Peyer's patch (tissue), 4 donors: ENCODE measurements at regions not wholly inside any gene's neighbourhood (a gene's known extent, or its start where the extent isn't known, plus 50 kb on each side); places are given as distances from the start of the nearest gene placed in this dataset.

ENCODE experiments used
- POLR2A ChIP-seq, 2 donors: fragments of 450-650 bp; IDR thresholded peaks; one replicate each; pipeline ENCODE4 v1.5.1; 2017; ENCODE audit warnings: antibody characterized with exemption in 2 of 2, mild to moderate bottlenecking in 2 of 2, moderate library complexity in 2 of 2
- TF ChIP-seq, protein P1 (sequence below), 6 experiments: fragments of 450-650 bp in 4 of 6; fragments of 200-600 bp in 2 of 6; sonication (generic) in 1 of 6; IDR thresholded peaks; one replicate each; pipeline ENCODE4 v1.5.1; 2017 to 2019; ENCODE audit warnings: antibody characterized with exemption in 6 of 6, mild to moderate bottlenecking in 3 of 6, moderate library complexity in 1 of 6

GRCh38 chr16:54842743-54843423 is 87.8 kb upstream of the IRX5 start:
- TF ChIP-seq, protein P1, sequence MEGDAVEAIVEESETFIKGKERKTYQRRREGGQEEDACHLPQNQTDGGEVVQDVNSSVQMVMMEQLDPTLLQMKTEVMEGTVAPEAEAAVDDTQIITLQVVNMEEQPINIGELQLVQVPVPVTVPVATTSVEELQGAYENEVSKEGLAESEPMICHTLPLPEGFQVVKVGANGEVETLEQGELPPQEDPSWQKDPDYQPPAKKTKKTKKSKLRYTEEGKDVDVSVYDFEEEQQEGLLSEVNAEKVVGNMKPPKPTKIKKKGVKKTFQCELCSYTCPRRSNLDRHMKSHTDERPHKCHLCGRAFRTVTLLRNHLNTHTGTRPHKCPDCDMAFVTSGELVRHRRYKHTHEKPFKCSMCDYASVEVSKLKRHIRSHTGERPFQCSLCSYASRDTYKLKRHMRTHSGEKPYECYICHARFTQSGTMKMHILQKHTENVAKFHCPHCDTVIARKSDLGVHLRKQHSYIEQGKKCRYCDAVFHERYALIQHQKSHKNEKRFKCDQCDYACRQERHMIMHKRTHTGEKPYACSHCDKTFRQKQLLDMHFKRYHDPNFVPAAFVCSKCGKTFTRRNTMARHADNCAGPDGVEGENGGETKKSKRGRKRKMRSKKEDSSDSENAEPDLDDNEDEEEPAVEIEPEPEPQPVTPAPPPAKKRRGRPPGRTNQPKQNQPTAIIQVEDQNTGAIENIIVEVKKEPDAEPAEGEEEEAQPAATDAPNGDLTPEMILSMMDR (IDR thresholded peaks at IDR 0.05), result no peak
- TF ChIP-seq POLR2A (IDR thresholded peaks at IDR 0.05), result no peak
